Parathyroid adenoma (tissue), 2 donors: ENCODE measurements at regions not wholly inside any gene's neighbourhood (a gene's known extent, or its start where the extent isn't known, plus 50 kb on each side); places are given as distances from the start of the nearest gene placed in this dataset.

Experiments
- H2AFZ ChIP-seq: fragments of 300-600 bp; sonication (generic); one replicate; pipeline ENCODE4 v1.7.0; 2017; ENCODE audit warnings: antibody characterized with exemption, mild to moderate bottlenecking
- H3K27ac ChIP-seq: fragments of 300-600 bp; sonication (generic); one replicate; pipeline ENCODE4 v1.7.0; 2017
- H3K27me3 ChIP-seq: fragments of 300-600 bp; sonication (generic); one replicate; pipeline ENCODE4 v1.7.0; 2017; ENCODE audit warnings: low read length; ENCODE audit not compliant: control insufficient read depth, insufficient read depth
- H3K36me3 ChIP-seq: fragments of 300-600 bp; sonication (generic); one replicate; pipeline ENCODE4 v1.7.0; 2017; ENCODE audit warnings: low read length; ENCODE audit not compliant: control insufficient read depth, insufficient read depth
- H3K4me1 ChIP-seq: fragments of 300-600 bp; sonication (generic); one replicate; pipeline ENCODE4 v1.7.0; 2017; ENCODE audit warnings: control low read depth
- H3K4me2 ChIP-seq: fragments of 300-600 bp; sonication (generic); one replicate; pipeline ENCODE4 v1.7.0; 2017; ENCODE audit warnings: low read length
- H3K4me3 ChIP-seq: fragments of 300-600 bp; sonication (generic); one replicate; pipeline ENCODE4 v1.7.0; 2017; ENCODE audit warnings: low read depth, low read length
- H3K79me2 ChIP-seq: fragments of 300-600 bp; sonication (generic); one replicate; pipeline ENCODE4 v1.7.0; 2017; ENCODE audit warnings: control low read depth
- H3K9ac ChIP-seq: fragments of 300-600 bp; sonication (generic); one replicate; pipeline ENCODE4 v1.7.0; 2017; ENCODE audit warnings: mild to moderate bottlenecking
- H3K9me3 ChIP-seq: fragments of 300-600 bp; sonication (generic); one replicate; pipeline ENCODE4 v1.7.0; 2017; ENCODE audit warnings: low read length; ENCODE audit not compliant: control insufficient read depth
- CTCF ChIP-seq: fragments of 300-600 bp; sonication (generic); IDR thresholded peaks from one replicate; pipeline ENCODE4 v1.7.0; 2017; ENCODE audit warnings: antibody characterized with exemption, mild to moderate bottlenecking
- donor health status: primary hyperparathyroidism.

DNA sequence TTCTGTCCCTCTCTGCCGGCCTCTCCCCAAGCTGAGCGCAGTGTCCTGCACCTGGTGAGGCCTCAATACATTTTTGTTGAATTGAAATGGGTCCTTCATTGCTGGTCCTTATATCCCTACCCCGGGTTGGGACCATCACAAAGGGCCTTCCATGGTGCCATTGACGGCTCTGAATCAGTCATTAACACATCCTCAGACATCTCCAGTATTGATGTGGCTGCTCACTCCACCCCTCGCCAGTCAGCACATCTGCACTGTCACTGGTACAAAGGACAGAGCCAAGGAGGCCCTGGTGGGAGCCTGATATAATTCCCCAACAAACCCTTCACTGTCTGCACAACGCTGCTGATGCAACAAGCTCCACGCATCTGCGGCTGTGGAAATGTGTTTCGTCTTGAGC, 191.6 kb upstream of the TOPAZ1 start:
- Histone ChIP-seq H3K27ac (no peak overlapping the region), H3K4me1 (no peaks in the 10 kb centered on the region), H3K9me3 (no peaks in the 10 kb centered on the region), H3K36me3 (no peaks in the 10 kb centered on the region), H2AFZ (no peak overlapping the region), H3K9ac (no peak overlapping the region), H3K79me2 (no peaks in the 10 kb centered on the region), H3K4me2 (no peak overlapping the region), H3K4me3 (no peak overlapping the region), H3K27me3 (no peaks in the 10 kb centered on the region)
- TF ChIP-seq CTCF: no peak

GRCh38 chr3:44050867-44051266, 190.8 kb upstream of the TOPAZ1 start:
- Histone ChIP-seq H3K4me3 (no peak overlapping the region), H3K27ac (no peak overlapping the region), H3K9ac (no peak overlapping the region), H3K4me1 (no peaks in the 10 kb centered on the region), H3K79me2 (no peaks in the 10 kb centered on the region), H3K27me3 (no peaks in the 10 kb centered on the region), H3K36me3 (no peaks in the 10 kb centered on the region), H3K9me3 (no peaks in the 10 kb centered on the region), H3K4me2 (no peak overlapping the region), H2AFZ (no peak overlapping the region)
- TF ChIP-seq CTCF: no peak

GRCh38 chr3:44055951-44056350, 185.7 kb upstream of the TOPAZ1 start:
- Histone ChIP-seq H3K4me1 (peaks cover 6% of the 10 kb centered on the region), H3K9ac (no peak overlapping the region), H3K4me2 (no peak overlapping the region), H3K9me3 (no peaks in the 10 kb centered on the region), H3K4me3 (no peak overlapping the region), H3K36me3 (no peaks in the 10 kb centered on the region), H3K79me2 (no peaks in the 10 kb centered on the region), H3K27me3 (no peaks in the 10 kb centered on the region), H3K27ac (no peak overlapping the region), H2AFZ (no peak overlapping the region)
- TF ChIP-seq CTCF: no peak

DNA sequence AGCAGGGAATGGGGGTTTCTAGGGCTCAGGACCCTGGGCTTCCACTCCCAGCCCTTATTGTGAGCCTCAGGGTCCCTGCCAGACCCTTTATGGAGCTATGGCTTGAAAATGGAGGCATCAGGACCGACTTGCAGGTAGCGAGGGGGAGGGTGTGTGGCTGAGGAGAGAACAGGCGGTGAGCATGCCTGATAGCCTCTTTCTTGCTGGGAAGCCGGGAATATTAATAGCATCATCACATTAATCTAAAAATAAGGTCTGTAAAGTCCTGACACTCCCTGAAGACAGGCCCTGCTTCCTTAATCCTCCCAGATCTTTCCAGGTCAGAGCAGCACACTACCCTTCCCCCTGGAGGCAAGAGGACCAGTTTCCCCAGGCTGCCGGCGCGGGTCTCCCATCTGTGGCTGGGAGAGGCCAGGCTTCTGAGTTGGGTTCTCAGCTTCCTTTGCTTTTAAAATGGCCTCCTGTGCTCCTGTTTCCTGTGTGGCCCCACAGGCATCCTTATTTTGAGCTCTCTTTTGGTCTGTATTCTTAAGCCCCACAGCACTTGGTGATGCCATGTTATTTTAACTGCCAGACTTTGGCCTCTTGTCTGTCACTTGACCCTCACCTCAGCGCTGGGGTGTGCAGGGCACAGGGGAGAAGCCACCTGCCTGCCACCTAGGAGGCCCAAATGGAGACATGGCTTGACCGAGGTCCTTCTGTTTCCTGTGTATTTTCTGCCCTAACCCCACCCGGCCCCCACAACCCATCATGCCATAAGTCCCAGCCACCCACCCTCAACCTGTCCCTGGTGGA, 185.0 kb upstream of the TOPAZ1 start:
- Histone ChIP-seq H3K9ac (no peak overlapping the region), H3K79me2 (no peaks in the 10 kb centered on the region), H3K27ac (no peak overlapping the region), H2AFZ (no peak overlapping the region), H3K4me3 (no peak overlapping the region), H3K36me3 (no peaks in the 10 kb centered on the region), H3K4me2 (no peak overlapping the region), H3K4me1 (peaks cover 11% of the 10 kb centered on the region), H3K27me3 (no peaks in the 10 kb centered on the region), H3K9me3 (no peaks in the 10 kb centered on the region)
- TF ChIP-seq CTCF: no peak
